ENCODE measurements at regions not wholly inside any gene's neighbourhood (a gene's known extent, or its start where the extent isn't known, plus 50 kb on each side); places are given as distances from the start of the nearest gene placed in this dataset.

- TF ChIP-seq CTCF (IDR thresholded peaks at IDR 0.05; ENCODE audit: low read depth, low read length): no peak
- no peak for TF ChIP-seq EZH2phosphoT487 (IDR thresholded peaks at IDR 0.05; ENCODE audit: low read depth)
Observed at GRCh38 chr16:85306793-85307551, 194.7 kb upstream of the CIBAR2 start.
